Right lobe of liver (tissue), 6 donors: ENCODE measurements at regions not wholly inside any gene's neighbourhood (a gene's known extent, or its start where the extent isn't known, plus 50 kb on each side); places are given as distances from the start of the nearest gene placed in this dataset.

Experiments used
- ATAC-seq, 4 donors: fragments of 200-7000 bp; cut with Tn5 transposase; one replicate each; pipeline ENCODE4 v1.9.1; 2020; ENCODE audit warnings: mild to moderate bottlenecking in 4 of 4, moderate library complexity in 4 of 4
- DNase-seq, 3 donors: peaks; one replicate each; pipeline ENCODE4 v3.0.0-alpha.2; 2020
- H3K27ac ChIP-seq, 3 donors: fragments of 200-600 bp; one replicate each; pipeline ENCODE4 v1.8.0; 2022
- H3K27me3 ChIP-seq, 2 donors: fragments of 200-600 bp; one replicate each; pipeline ENCODE4 v1.8.0; 2022
- H3K36me3 ChIP-seq, 4 donors: fragments of 200-600 bp; sonication (generic) in 1 of 4; one replicate each; pipeline versions ENCODE4 v1.5.1 to v1.8.0; 2017 to 2022; ENCODE audit warnings: control low read depth in 1 of 4
- H3K4me1 ChIP-seq, 4 donors: fragments of 200-600 bp; sonication (generic) in 1 of 4; one replicate each; pipeline versions ENCODE4 v1.5.1 to v1.8.0; 2017 to 2022; ENCODE audit warnings: control low read depth in 1 of 4
- H3K4me3 ChIP-seq, 3 donors: fragments of 200-600 bp; one replicate each; pipeline ENCODE4 v1.8.0; 2022
- H3K9me3 ChIP-seq, 4 donors: fragments of 200-600 bp; sonication (generic) in 1 of 4; one replicate each; pipeline versions ENCODE4 v1.5.1 to v1.8.0; 2017 to 2022; ENCODE audit warnings: control low read depth in 1 of 4
- POLR2A ChIP-seq: fragments of 450-650 bp; IDR thresholded peaks from one replicate; pipeline ENCODE4 v1.6.1; 2017; ENCODE audit warnings: antibody characterized with exemption, mild to moderate bottlenecking
- WGBS: methylation state at CpG from one replicate; pipeline ENCODE4 v1.1.6; 2018; ENCODE audit warnings: low coverage, low lambda C conversion rate; ENCODE audit not compliant: insufficient coverage; ENCODE audit errors: missing lambda C conversion rate; 5-methylcytosine and 5-hydroxymethylcytosine counted together
- intact Hi-C, 2 donors: fragments of 100-400 bp; cut with DNase I; formaldehyde crosslinking; loops; one replicate each; pipeline versions ENCODE4 v1.11.2 to v1.14.1; 2022
- TF ChIP-seq, protein P1 (sequence below), 4 donors: fragments of 200-600 bp in 3 of 4; fragments of 450-650 bp in 1 of 4; IDR thresholded peaks; one replicate each; pipeline versions ENCODE4 v1.5.1 to v1.8.0; 2016 to 2022; ENCODE audit warnings: antibody characterized with exemption in 4 of 4, mild to moderate bottlenecking in 2 of 4
- donor health status: DM: no; HTN: yes; CAD: no.
- donor health status: DM: no; HTN: no; CAD: no.
- donor health status: DM: no; HTN: no; CAD: no.
- donor health status: DM: no; HTN: yes; CAD: no.
- donor health status: DM: no; HTN: yes; CAD: no.

DNA sequence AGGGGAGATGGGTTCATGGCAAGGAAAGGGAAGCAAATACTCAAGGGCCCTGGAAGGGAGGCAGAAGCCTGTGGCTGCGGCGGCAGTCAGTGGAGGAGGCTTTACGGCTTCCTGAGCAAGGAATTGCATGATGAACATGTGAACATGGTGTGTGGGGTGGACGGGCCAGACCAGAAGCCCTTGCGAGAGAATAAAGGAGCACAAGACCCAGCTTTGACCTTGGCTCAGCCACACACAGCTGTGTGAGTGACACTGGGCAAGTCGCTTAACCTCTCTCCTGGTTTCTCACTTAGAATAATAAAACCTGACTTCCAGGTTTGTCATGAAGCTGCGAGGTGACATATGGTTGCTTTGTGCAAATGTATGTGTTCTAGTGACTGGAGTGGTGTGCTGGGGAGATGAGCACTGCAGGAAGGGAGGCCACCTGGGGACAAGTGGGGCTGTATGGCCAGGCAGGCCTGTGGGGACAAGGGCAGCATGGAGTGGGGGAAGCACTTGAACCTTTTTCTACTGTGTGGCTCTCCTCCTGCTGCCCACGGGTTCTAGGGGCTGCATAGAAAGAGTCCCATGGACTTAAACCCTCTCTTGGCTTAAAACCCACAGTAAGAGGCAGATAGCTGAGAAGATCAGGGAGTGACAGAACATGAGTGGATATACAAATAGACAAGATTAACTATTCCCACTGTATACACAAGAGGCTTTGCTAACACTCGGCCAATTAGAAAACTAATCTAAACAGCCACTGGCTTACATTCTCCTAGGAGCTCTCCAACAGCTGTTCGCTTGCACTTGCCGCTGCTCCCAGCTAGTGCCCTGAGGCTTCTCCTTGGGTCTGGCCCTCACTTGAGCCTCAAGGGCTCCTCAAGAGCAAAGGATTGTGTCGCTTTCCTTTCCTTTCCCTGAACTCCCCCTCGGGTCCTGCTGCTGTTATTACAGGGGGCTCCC, 67.3 kb upstream of the CDON start:
- no peaks in the 10 kb centered on the region for H3K9me3 ChIP-seq
- intact Hi-C loops = no loop called here
- no peak for TF ChIP-seq POLR2A
- TF ChIP-seq, protein P1, sequence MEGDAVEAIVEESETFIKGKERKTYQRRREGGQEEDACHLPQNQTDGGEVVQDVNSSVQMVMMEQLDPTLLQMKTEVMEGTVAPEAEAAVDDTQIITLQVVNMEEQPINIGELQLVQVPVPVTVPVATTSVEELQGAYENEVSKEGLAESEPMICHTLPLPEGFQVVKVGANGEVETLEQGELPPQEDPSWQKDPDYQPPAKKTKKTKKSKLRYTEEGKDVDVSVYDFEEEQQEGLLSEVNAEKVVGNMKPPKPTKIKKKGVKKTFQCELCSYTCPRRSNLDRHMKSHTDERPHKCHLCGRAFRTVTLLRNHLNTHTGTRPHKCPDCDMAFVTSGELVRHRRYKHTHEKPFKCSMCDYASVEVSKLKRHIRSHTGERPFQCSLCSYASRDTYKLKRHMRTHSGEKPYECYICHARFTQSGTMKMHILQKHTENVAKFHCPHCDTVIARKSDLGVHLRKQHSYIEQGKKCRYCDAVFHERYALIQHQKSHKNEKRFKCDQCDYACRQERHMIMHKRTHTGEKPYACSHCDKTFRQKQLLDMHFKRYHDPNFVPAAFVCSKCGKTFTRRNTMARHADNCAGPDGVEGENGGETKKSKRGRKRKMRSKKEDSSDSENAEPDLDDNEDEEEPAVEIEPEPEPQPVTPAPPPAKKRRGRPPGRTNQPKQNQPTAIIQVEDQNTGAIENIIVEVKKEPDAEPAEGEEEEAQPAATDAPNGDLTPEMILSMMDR (IDR thresholded peaks at IDR 0.05) = no peak
- no peak overlapping the region for H3K4me3 ChIP-seq
- H3K36me3 ChIP-seq = no peaks in the 10 kb centered on the region
- 70% methylated on average over 11 of the region's 13 CpGs for WGBS
- no peaks in the 10 kb centered on the region for H3K27me3 ChIP-seq
- peak in 1 of 4 donors; percentile 13 for ATAC-seq
- no peaks in the 10 kb centered on the region for H3K4me1 ChIP-seq
- no peak overlapping the region for H3K27ac ChIP-seq
- no peak for DNase-seq

DNA sequence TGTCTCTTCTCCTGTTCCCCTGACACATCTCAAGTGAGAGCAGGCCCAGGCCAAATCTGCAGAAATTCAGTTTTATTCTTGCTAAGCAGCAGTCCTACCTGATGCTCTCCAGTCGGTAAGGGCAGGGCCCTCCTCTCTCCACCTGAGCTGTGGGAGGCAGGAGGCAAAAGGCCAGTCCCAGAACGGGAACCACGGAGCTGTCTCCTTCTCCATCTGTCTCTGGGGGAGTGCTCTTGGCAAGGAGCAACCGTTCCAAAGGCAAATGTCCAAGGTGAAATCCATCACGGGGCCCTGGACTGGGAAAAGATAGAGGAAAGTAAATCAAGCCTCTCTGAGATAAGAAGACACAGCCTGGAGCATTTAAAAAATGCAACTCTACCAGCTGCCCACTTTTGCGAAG, 65.2 kb upstream of the CDON start:
- Histone ChIP-seq H3K36me3 (no peaks in the 10 kb centered on the region), H3K27ac (no peak overlapping the region), H3K9me3 (no peaks in the 10 kb centered on the region), H3K4me3 (no peak overlapping the region), H3K4me1 (no peaks in the 10 kb centered on the region), H3K27me3 (no peaks in the 10 kb centered on the region)
- intact Hi-C loops = no loop called here
- no peak for ATAC-seq
- WGBS = 31% methylated on average over 6 of the region's 6 CpGs
- no peak for TF ChIP-seq POLR2A
- TF ChIP-seq, protein P1 (IDR thresholded peaks at IDR 0.05) = no peak
- DNase-seq = no peak

GRCh38 chr11:126127284-126127845, 64.7 kb upstream of the CDON start:
- WGBS = 81% methylated on average over 7 of the region's 7 CpGs
- ATAC-seq (no peak), DNase-seq (no peak)
- Histone ChIP-seq H3K4me1 (no peaks in the 10 kb centered on the region), H3K36me3 (no peaks in the 10 kb centered on the region), H3K4me3 (no peak overlapping the region), H3K9me3 (no peaks in the 10 kb centered on the region), H3K27ac (no peak overlapping the region), H3K27me3 (no peaks in the 10 kb centered on the region)
- TF ChIP-seq, protein P1 (IDR thresholded peaks at IDR 0.05) = no peak
- TF ChIP-seq POLR2A = no peak
- intact Hi-C loops = no loop called here

GRCh38 chr11:126124231-126124661, 61.6 kb upstream of the CDON start:
- H3K27me3 ChIP-seq = no peaks in the 10 kb centered on the region
- WGBS = 73% methylated on average over 3 of the region's 5 CpGs
- DNase-seq (no peak), ATAC-seq (no peak)
- H3K4me1 ChIP-seq = no peaks in the 10 kb centered on the region
- no peaks in the 10 kb centered on the region for H3K36me3 ChIP-seq
- no peak overlapping the region for H3K4me3 ChIP-seq
- H3K9me3 ChIP-seq = no peaks in the 10 kb centered on the region
- intact Hi-C loops = no loop called here
- H3K27ac ChIP-seq = no peak overlapping the region
- TF ChIP-seq POLR2A = no peak
- TF ChIP-seq, protein P1 (IDR thresholded peaks at IDR 0.05) = no peak
